Suprapubic skin (tissue), 3 donors: ENCODE measurements at regions not wholly inside any gene's neighbourhood (a gene's known extent, or its start where the extent isn't known, plus 50 kb on each side); places are given as distances from the start of the nearest gene placed in this dataset.

Experiments
- POLR2A ChIP-seq, 2 donors: fragments of 450-650 bp; IDR thresholded peaks; one replicate each; pipeline ENCODE4 v1.6.1; 2017; ENCODE audit warnings: antibody characterized with exemption in 2 of 2, mild to moderate bottlenecking in 2 of 2, moderate library complexity in 2 of 2
- TF ChIP-seq, protein P1 (sequence below), 2 donors: fragments of 200-600 bp in 1 of 2; fragments of 450-650 bp in 1 of 2; sonication (generic) in 1 of 2; IDR thresholded peaks; one replicate each; pipeline ENCODE4 v1.5.1; 2016 to 2019; ENCODE audit warnings: antibody characterized with exemption in 2 of 2, mild to moderate bottlenecking in 1 of 2, moderate library complexity in 1 of 2

DNA sequence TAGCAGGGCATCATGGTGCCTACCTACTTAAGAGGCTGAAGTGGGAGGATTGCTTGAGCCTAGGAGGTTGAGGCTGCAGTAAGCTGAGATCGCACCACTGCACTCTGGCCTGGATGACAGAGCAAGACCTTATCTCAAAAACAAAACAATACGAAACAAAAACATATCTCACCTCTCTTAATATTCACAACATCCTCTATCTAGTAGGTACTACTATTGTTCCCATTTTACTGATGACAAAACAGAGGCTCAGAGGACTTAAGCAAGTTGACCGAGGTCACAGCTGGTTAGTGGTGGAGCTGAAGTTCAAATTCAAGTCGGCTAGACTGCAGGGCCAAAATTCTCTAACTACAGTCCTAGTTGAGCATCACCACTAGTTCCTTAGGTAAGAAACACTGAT is 172.3 kb upstream of the EEA1 start:
- TF ChIP-seq, protein P1, sequence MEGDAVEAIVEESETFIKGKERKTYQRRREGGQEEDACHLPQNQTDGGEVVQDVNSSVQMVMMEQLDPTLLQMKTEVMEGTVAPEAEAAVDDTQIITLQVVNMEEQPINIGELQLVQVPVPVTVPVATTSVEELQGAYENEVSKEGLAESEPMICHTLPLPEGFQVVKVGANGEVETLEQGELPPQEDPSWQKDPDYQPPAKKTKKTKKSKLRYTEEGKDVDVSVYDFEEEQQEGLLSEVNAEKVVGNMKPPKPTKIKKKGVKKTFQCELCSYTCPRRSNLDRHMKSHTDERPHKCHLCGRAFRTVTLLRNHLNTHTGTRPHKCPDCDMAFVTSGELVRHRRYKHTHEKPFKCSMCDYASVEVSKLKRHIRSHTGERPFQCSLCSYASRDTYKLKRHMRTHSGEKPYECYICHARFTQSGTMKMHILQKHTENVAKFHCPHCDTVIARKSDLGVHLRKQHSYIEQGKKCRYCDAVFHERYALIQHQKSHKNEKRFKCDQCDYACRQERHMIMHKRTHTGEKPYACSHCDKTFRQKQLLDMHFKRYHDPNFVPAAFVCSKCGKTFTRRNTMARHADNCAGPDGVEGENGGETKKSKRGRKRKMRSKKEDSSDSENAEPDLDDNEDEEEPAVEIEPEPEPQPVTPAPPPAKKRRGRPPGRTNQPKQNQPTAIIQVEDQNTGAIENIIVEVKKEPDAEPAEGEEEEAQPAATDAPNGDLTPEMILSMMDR (IDR thresholded peaks at IDR 0.05): no peak
- no peak for TF ChIP-seq POLR2A (IDR thresholded peaks at IDR 0.05)
